ENCODE measurements at regions not wholly inside any gene's neighbourhood (a gene's known extent, or its start where the extent isn't known, plus 50 kb on each side); places are given as distances from the start of the nearest gene placed in this dataset.
A peak's percentile ranks its signal among the peaks of the same experiment; 100 is the strongest.

- peaks cover 13% of the 10 kb centered on the region for H3K4me1 ChIP-seq (ENCODE audit: insufficient read depth, low read length)
- H4K20me1 ChIP-seq (ENCODE audit: insufficient read depth, low read length): no peaks in the 10 kb centered on the region; the same call in none of the 2 replicates
- H3K9ac ChIP-seq (ENCODE audit: insufficient read depth, low read depth, low read length): no peak overlapping the region
- H3K4me3 ChIP-seq (replicated peaks in 1 of 3; ENCODE audit: insufficient read depth in 1 of 3, low read depth in 2 of 3, low read length in 3 of 3): no peak overlapping the region
- ChIA-PET CTCF (ENCODE audit: low intra/inter-chr PET ratio, low total read pairs) (no interaction called here), POLR2A (interaction anchor here (1.4 kb wide), 1 partner anchor 72 kb away, joined by 4 read pairs; the partner anchor contains the start of gene TNRC6C)
- intact Hi-C loops (cut with micrococcal nuclease; ENCODE audit: unreplicated experiment) (no loop called here), in situ Hi-C loops (cut with HindIII; ENCODE audit: extremely low pct_ligation_motif_present, low pct_unique_long_range_greater_than_20kb) (no loop called here)
- BruUV-seq (replicated peaks): no TSS peak
- TF ChIP-seq ZNF335 (CRISPR knock-in tag; IDR thresholded peaks at IDR 0.05): no peak
- H3K36me3 ChIP-seq (replicated peaks in 1 of 2; ENCODE audit: control insufficient read depth in 1 of 2, insufficient read depth in 2 of 2, low read length in 2 of 2): no peaks in the 10 kb centered on the region
- H3K4me2 ChIP-seq (ENCODE audit: low read depth, low read length): no peak overlapping the region
- FAIRE-seq: no peak
- no peaks in the 10 kb centered on the region for H3K79me2 ChIP-seq (ENCODE audit: insufficient read depth, low read length)
- no peaks in the 10 kb centered on the region for H3K9me3 ChIP-seq (ENCODE audit: low read length)
- peaks cover 9 to 76% of the 10 kb centered on the region in 2 experiments for H3K27me3 ChIP-seq (ENCODE audit: control insufficient read depth in 1 of 2, insufficient read depth in 2 of 2, low read length in 2 of 2)
- ATAC-seq: no peak
- H2AFZ ChIP-seq (ENCODE audit: low read length): no peak overlapping the region
- no peak overlapping the region for H3K27ac ChIP-seq (ENCODE audit: extremely low read length, insufficient read depth, low read length)
- WGBS (ENCODE audit: low lambda C conversion rate): 25% methylated on average over 8 of the region's 8 CpGs
- no peak for DNase-seq (ENCODE audit: low spot score)
Observed at GRCh38 chr17:77885678-77886386, 72.7 kb upstream of the TNRC6C start.

DNA sequence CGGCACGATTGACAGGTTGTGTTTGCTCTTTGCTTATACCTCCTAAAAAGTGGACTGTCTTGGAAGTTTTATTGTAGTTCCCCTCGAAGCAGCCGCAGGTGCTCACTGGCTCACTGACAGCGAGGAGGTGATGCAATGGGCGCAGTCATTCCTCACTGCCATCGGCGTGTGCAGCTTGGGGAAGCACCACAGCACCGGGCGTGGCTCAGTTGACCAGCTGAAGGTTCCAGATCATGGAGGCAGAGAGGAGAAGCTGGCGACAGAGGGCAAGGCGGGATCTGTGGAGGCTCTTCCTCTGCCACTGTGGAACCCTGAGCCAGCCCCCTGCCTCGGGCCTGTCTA, 72.1 kb upstream of the TNRC6C start:
- intact Hi-C loops (cut with micrococcal nuclease; ENCODE audit: unreplicated experiment) (no loop called here), in situ Hi-C loops (cut with HindIII; ENCODE audit: extremely low pct_ligation_motif_present, low pct_unique_long_range_greater_than_20kb) (no loop called here)
- Histone ChIP-seq H4K20me1 (ENCODE audit: insufficient read depth, low read length) (no peaks in the 10 kb centered on the region; the same call in 1 of the 2 replicates), H3K4me2 (ENCODE audit: low read depth, low read length) (no peak overlapping the region), H2AFZ (ENCODE audit: low read length) (no peak overlapping the region), H3K36me3 (replicated peaks in 1 of 2; ENCODE audit: control insufficient read depth in 1 of 2, insufficient read depth in 2 of 2, low read length in 2 of 2) (no peaks in the 10 kb centered on the region), H3K9me3 (ENCODE audit: low read length) (no peaks in the 10 kb centered on the region), H3K4me1 (ENCODE audit: insufficient read depth, low read length) (peaks cover 13% of the 10 kb centered on the region), H3K27me3 (ENCODE audit: control insufficient read depth in 1 of 2, insufficient read depth in 2 of 2, low read length in 2 of 2) (peaks cover 9 to 76% of the 10 kb centered on the region in 2 experiments), H3K4me3 (replicated peaks in 1 of 3; ENCODE audit: insufficient read depth in 1 of 3, low read depth in 2 of 3, low read length in 3 of 3) (no peak overlapping the region), H3K27ac (ENCODE audit: extremely low read length, insufficient read depth, low read length) (no peak overlapping the region), H3K9ac (ENCODE audit: insufficient read depth, low read depth, low read length) (no peak overlapping the region), H3K79me2 (ENCODE audit: insufficient read depth, low read length) (no peaks in the 10 kb centered on the region)
- WGBS (ENCODE audit: low lambda C conversion rate): 41% methylated on average over 13 of the region's 13 CpGs
- ATAC-seq (no peak), FAIRE-seq (no peak), DNase-seq (ENCODE audit: low spot score) (no peak)
- no TSS peak for BruUV-seq (replicated peaks)
- CTCF ChIA-PET (ENCODE audit: low intra/inter-chr PET ratio, low total read pairs): no interaction called here
- TF ChIP-seq ATF4 (CRISPR knock-in tag; IDR thresholded peaks at IDR 0.05) (peak in 1 of 2 experiments; percentile 69; a peak in 2 of 4 replicates), ZNF282 (IDR thresholded peaks at IDR 0.05; ENCODE audit: partially characterized antibody) (no peak), GABPB1 (CRISPR knock-in tag; IDR thresholded peaks at IDR 0.05) (peak; percentile 23; the same call in 1 of the 2 replicates), CEBPG (CRISPR knock-in tag; IDR thresholded peaks at IDR 0.05) (peak; percentile 24; the same call in 1 of the 2 replicates), ZNF101 (CRISPR knock-in tag; IDR thresholded peaks at IDR 0.05; ENCODE audit: borderline replicate concordance, low read depth) (no peak), ZNF616 (CRISPR knock-in tag; IDR thresholded peaks at IDR 0.05; ENCODE audit: low read depth) (no peak), CC2D1A (CRISPR knock-in tag; IDR thresholded peaks at IDR 0.05) (no peak), KLF11 (CRISPR knock-in tag; IDR thresholded peaks at IDR 0.05) (no peak), CEBPB (IDR thresholded peaks at IDR 0.05; ENCODE audit: borderline replicate concordance, low read depth, low read length) (peak; percentile 76), ZNF572 (CRISPR knock-in tag; IDR thresholded peaks at IDR 0.05) (no peak)
- POLR2A ChIA-PET: interaction anchor here (1.4 kb wide), 1 partner anchor 72 kb away, joined by 4 read pairs; the partner anchor contains the start of gene TNRC6C

Data from HepG2 (cell line).